HK-2 (cell line): ENCODE measurements at regions not wholly inside any gene's neighbourhood (a gene's known extent, or its start where the extent isn't known, plus 50 kb on each side); places are given as distances from the start of the nearest gene placed in this dataset.

Experiments used
- DNase-seq: peaks from one replicate; pipeline ENCODE4 v3.0.0-alpha.2; 2018; ENCODE audit not compliant: unreplicated experiment

- DNase-seq = no peak
These were observed 534.9 kb upstream of the KLF12 start for GRCh38 chr13:74669149-74669548.

- no peak for DNase-seq
These were observed 533.5 kb upstream of the KLF12 start for GRCh38 chr13:74667656-74668203.

GRCh38 chr13:74662905-74663304 lies 528.7 kb upstream of the KLF12 start:
- DNase-seq = no peak

GRCh38 chr13:74661851-74662250 lies 527.6 kb upstream of the KLF12 start:
- no peak for DNase-seq

- DNase-seq = no peak
These were observed 523.6 kb upstream of the KLF12 start for GRCh38 chr13:74657765-74658164.

GRCh38 chr13:74651121-74651520 lies 516.9 kb upstream of the KLF12 start:
- no peak for DNase-seq

- DNase-seq = no peak
These were observed 513.8 kb upstream of the KLF12 start for GRCh38 chr13:74647991-74648390.

- DNase-seq = no peak
These were observed 513.0 kb upstream of the KLF12 start for GRCh38 chr13:74647211-74647610.

- DNase-seq = no peak
These were observed 511.9 kb upstream of the KLF12 start for GRCh38 chr13:74646091-74646490.

GRCh38 chr13:74645586-74645985 lies 511.4 kb upstream of the KLF12 start:
- DNase-seq = no peak

- no peak for DNase-seq
These were observed 510.0 kb upstream of the KLF12 start for GRCh38 chr13:74644229-74644628.

- no peak for DNase-seq
These were observed 507.4 kb upstream of the KLF12 start for GRCh38 chr13:74641586-74641985.

- no peak for DNase-seq
These were observed 499.5 kb upstream of the KLF12 start for GRCh38 chr13:74633734-74634133.

GRCh38 chr13:74629985-74630384 lies 495.8 kb upstream of the KLF12 start:
- DNase-seq = no peak

GRCh38 chr13:74625541-74625940 lies 491.3 kb upstream of the KLF12 start:
- DNase-seq = no peak

GRCh38 chr13:74623761-74624160 lies 489.6 kb upstream of the KLF12 start:
- DNase-seq = no peak

- DNase-seq = no peak
These were observed 488.1 kb upstream of the KLF12 start for GRCh38 chr13:74622284-74622683.

GRCh38 chr13:74620711-74621110 lies 486.5 kb upstream of the KLF12 start:
- no peak for DNase-seq

GRCh38 chr13:74620308-74620707 lies 486.1 kb upstream of the KLF12 start:
- DNase-seq = no peak

- no peak for DNase-seq
These were observed 463.3 kb upstream of the KLF12 start for GRCh38 chr13:74597526-74597925.

GRCh38 chr13:74596691-74597090 lies 462.5 kb upstream of the KLF12 start:
- DNase-seq = no peak

GRCh38 chr13:74593688-74594087 lies 459.5 kb upstream of the KLF12 start:
- DNase-seq = no peak

- DNase-seq = no peak
These were observed 452.6 kb upstream of the KLF12 start for GRCh38 chr13:74586847-74587246.

- no peak for DNase-seq
These were observed 442.2 kb upstream of the KLF12 start for GRCh38 chr13:74576420-74576819.

- DNase-seq = peak; percentile 29
These were observed 441.5 kb upstream of the KLF12 start for GRCh38 chr13:74575729-74576125.
